IMR-90 (cell line): ENCODE measurements at regions not wholly inside any gene's neighbourhood (a gene's known extent, or its start where the extent isn't known, plus 50 kb on each side); places are given as distances from the start of the nearest gene placed in this dataset.

Experiments
- BHLHE40 ChIP-seq: fragments of 150-350 bp; IDR thresholded peaks from 2 replicates; pipeline ENCODE4 v1.6.1; 2016; ENCODE audit warnings: mild to moderate bottlenecking, low read depth, low read length
- CTCF ChIP-seq: conservative IDR thresholded peaks from 2 replicates; pipeline ENCODE4 v1.5.1; 2012; ENCODE audit warnings: mild to moderate bottlenecking, low read depth, low read length, improper control_type of control experiment
- NFE2L2 ChIP-seq: fragments of 150-350 bp; IDR thresholded peaks from 2 replicates; pipeline ENCODE4 v1.6.1; 2016; ENCODE audit warnings: low read depth, mild to moderate bottlenecking, low read length
- POLR2A ChIP-seq: IDR thresholded peaks from 2 replicates; pipeline ENCODE4 v1.6.1; 2012; ENCODE audit warnings: mild to moderate bottlenecking, low read depth, low read length
- TF ChIP-seq, protein P1 (sequence below): fragments of 150-350 bp; IDR thresholded peaks from 2 replicates; pipeline ENCODE4 v1.6.1; 2017; ENCODE audit warnings: mild to moderate bottlenecking, antibody characterized with exemption, low read length, low read depth

GRCh38 chr5:126280343-126280742 is 142.9 kb upstream of the GRAMD2B start:
- TF ChIP-seq POLR2A, result no peak
- TF ChIP-seq CTCF, result no peak
- TF ChIP-seq BHLHE40, result no peak
- no peak for TF ChIP-seq NFE2L2
- TF ChIP-seq, protein P1, sequence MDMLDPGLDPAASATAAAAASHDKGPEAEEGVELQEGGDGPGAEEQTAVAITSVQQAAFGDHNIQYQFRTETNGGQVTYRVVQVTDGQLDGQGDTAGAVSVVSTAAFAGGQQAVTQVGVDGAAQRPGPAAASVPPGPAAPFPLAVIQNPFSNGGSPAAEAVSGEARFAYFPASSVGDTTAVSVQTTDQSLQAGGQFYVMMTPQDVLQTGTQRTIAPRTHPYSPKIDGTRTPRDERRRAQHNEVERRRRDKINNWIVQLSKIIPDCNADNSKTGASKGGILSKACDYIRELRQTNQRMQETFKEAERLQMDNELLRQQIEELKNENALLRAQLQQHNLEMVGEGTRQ, result no peak
